Heart right ventricle (tissue), 16 donors: ENCODE measurements at regions not wholly inside any gene's neighbourhood (a gene's known extent, or its start where the extent isn't known, plus 50 kb on each side); places are given as distances from the start of the nearest gene placed in this dataset.

Source experiments
- ATAC-seq, 8 donors: fragments of 200-7000 bp; cut with Tn5 transposase; one replicate each; pipeline ENCODE4 v1.9.1; 2020; ENCODE audit warnings: mild to moderate bottlenecking in 8 of 8, moderate library complexity in 8 of 8, moderate number of reproducible peaks in 1 of 8
- DNase-seq, 2 donors: peaks; one replicate each; pipeline ENCODE4 v3.0.0-alpha.2; 2020
- H3K27ac ChIP-seq, 10 donors: fragments of 200-600 bp; sonication (generic) in 2 of 10; one replicate each; pipeline versions ENCODE4 v1.5.0 to v1.8.0; 2020 to 2022; ENCODE audit warnings: mild to moderate bottlenecking in 3 of 10
- H3K27me3 ChIP-seq, 7 donors: fragments of 200-600 bp; one replicate each; pipeline ENCODE4 v1.8.0; 2021 to 2022; ENCODE audit warnings: mild to moderate bottlenecking in 2 of 7
- H3K36me3 ChIP-seq, 9 donors: fragments of 200-600 bp; sonication (generic) in 1 of 9; one replicate each; pipeline versions ENCODE4 v1.5.0 to v1.8.0; 2020 to 2022; ENCODE audit warnings: mild to moderate bottlenecking in 2 of 9
- H3K4me1 ChIP-seq, 9 donors: fragments of 200-600 bp; sonication (generic) in 1 of 9; one replicate each; pipeline versions ENCODE4 v1.5.0 to v1.8.0; 2020 to 2022; ENCODE audit warnings: mild to moderate bottlenecking in 4 of 9
- H3K4me3 ChIP-seq, 10 donors: fragments of 200-600 bp; sonication (generic) in 2 of 10; one replicate each; pipeline versions ENCODE4 v1.5.0 to v1.8.0; 2020 to 2022; ENCODE audit warnings: mild to moderate bottlenecking in 7 of 10, moderate library complexity in 2 of 10
- H3K9me3 ChIP-seq, 11 donors: fragments of 200-600 bp in 10 of 11; sonication (generic) in 2 of 11; one replicate each; pipeline versions ENCODE4 v1.5.0 to v1.8.0; 2013 to 2022; ENCODE audit warnings: mild to moderate bottlenecking in 2 of 11, control low read depth in 1 of 11, moderate library complexity in 1 of 11
- CTCF ChIP-seq, 9 donors: fragments of 200-600 bp; sonication (generic) in 2 of 9; IDR thresholded peaks; one replicate each; pipeline versions ENCODE4 v1.5.0 to v1.8.0; 2021 to 2022; ENCODE audit warnings: antibody characterized with exemption in 9 of 9, mild to moderate bottlenecking in 5 of 9, moderate library complexity in 1 of 9
- WGBS, 2 donors: extraction: QIAGEN DNeasy Blood & Tissue Kit; methylation state at CpG; one replicate each; pipeline ENCODE4 v1.1.7; 2013; ENCODE audit warnings: inconsistent platforms in 1 of 2; 5-methylcytosine and 5-hydroxymethylcytosine counted together
- intact Hi-C, 10 donors: fragments of 100-400 bp; cut with DNase I; formaldehyde crosslinking; loops; one replicate each; pipeline versions ENCODE4 v1.11.1 to v1.14.2; 2022
- donor health status: Arrhythmogenic right ventricular cardiomyopathy.
- donor health status: ischemic (EF 13 %, LVEDD 7.1; RV severe dilation, severe dysfunction).
- donor health status: healthy with polysubstance abuse.
- donor health status: DM: no; HTN: yes; CAD: no.
- donor health status: DM: no; HTN: no; CAD: no.
- donor health status: ischemic (EF 25% LVEDD 6.9; RV normal size, moderate dysfunction).
- donor health status: ischemic (EF 25% LVEDD 5.7; RV mildly dilated, moderate dysfunction).
- donor health status: healthy.
- donor health status: DM: yes; HTN: yes; CAD: no.
- donor health status: Ischemic cardiomyopathy.
- donor health status: ischemic (EF 35%, LVEDD 5.7; RV mildly dilated, moderate dysfunction).
- donor health status: nonischemic (EF 11% LVEDD 7.7; RV severe dilation, severe dysfunction).
- donor health status: DM: yes; HTN: yes; CAD: no.
- donor health status: PGD.
- donor health status: ischemic (EF 29% LVEDD 5.4; RV normal size, mild dysfunction).
- donor health status: nonischemic (EF 23%, LVEDD 6.1; RV moderate dilation, normal function).

DNA sequence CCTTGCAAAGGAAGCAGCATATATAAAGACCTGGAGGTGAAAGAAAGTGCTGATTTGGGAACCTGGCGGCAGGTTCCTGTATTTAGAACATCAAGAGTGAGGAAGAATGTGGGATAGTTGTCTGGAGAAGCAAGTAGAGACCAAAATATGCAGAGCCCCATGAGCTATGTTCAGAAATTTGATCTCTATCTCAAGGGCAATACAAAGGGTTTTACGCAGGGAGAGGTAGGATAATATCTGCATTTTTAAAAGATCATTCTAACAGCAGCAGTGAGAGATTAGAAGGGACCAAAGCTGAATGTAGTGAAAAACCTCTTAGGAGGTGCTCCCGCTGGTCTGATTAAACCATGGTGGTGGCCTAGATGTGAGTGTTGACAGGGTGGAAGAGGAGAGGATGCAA lies 453.9 kb upstream of the PKN2 start:
- Histone ChIP-seq H3K9me3 (peaks cover 0 to under 1% (median 0%) of the 10 kb centered on the region in 11 donors), H3K4me1 (no peaks in the 10 kb centered on the region), H3K36me3 (no peaks in the 10 kb centered on the region), H3K27ac (no peak overlapping the region), H3K4me3 (no peak overlapping the region), H3K27me3 (no peaks in the 10 kb centered on the region)
- WGBS, 2 donors: 82 to 84% methylated on average over 3 of the region's 3 CpGs
- intact Hi-C loops: no loop called here
- ATAC-seq (no peak), DNase-seq (no peak)
- no peak for TF ChIP-seq CTCF (IDR thresholded peaks at IDR 0.05)

DNA sequence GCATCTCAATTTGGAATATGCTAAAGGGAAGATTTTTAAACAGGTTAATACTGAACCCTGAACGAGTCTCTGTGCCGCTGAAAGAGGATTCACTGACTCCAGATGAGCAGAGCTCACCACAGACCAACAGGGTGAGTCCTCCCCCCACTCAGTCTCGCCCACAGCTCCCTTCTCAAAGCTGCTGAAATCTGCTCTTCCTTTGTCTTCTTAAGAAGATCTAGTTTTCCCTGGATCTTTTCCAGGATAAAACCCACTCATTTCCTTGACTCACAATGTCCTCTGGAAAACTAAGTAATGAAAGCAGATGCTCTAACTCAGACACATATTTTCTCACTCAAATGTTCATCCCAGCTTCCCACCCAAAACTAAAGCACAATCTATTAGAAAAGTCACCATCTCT lies 447.0 kb upstream of the PKN2 start:
- H3K36me3 ChIP-seq: no peaks in the 10 kb centered on the region
- H3K9me3 ChIP-seq: peaks cover 0 to 23% (median 2%) of the 10 kb centered on the region in 11 donors
- H3K27ac ChIP-seq: peak overlapping the region in 1 of 10 donors; percentile 41
- H3K4me1 ChIP-seq: peaks cover 0 to 4% (median 0%) of the 10 kb centered on the region in 9 donors
- no peak overlapping the region for H3K4me3 ChIP-seq
- no peak for TF ChIP-seq CTCF (IDR thresholded peaks at IDR 0.05)
- H3K27me3 ChIP-seq: no peaks in the 10 kb centered on the region
- intact Hi-C loops: no loop called here
- WGBS, 2 donors: 36 to 37% methylated on average over 3 of the region's 3 CpGs
- DNase-seq: no peak
- peak in 6 of 8 donors; percentile 22 to 85 (median 55) for ATAC-seq

GRCh38 chr1:88239205-88239604 lies 444.9 kb upstream of the PKN2 start:
- no peak for DNase-seq
- H3K36me3 ChIP-seq: no peaks in the 10 kb centered on the region
- no peak for TF ChIP-seq CTCF (IDR thresholded peaks at IDR 0.05)
- peaks cover 0 to 28% (median 2%) of the 10 kb centered on the region in 11 donors for H3K9me3 ChIP-seq
- no peak for ATAC-seq
- H3K4me1 ChIP-seq: peaks cover 0 to 4% (median 0%) of the 10 kb centered on the region in 9 donors
- no peak overlapping the region for H3K27ac ChIP-seq
- no peaks in the 10 kb centered on the region for H3K27me3 ChIP-seq
- intact Hi-C loops: no loop called here
- H3K4me3 ChIP-seq: no peak overlapping the region
- 75 to 82% methylated on average over 1 of the region's 1 CpG for WGBS, 2 donors

- no peak for TF ChIP-seq CTCF (IDR thresholded peaks at IDR 0.05)
- Histone ChIP-seq H3K4me3 (no peak overlapping the region), H3K4me1 (no peaks in the 10 kb centered on the region), H3K9me3 (peaks cover 0 to 31% (median 5%) of the 10 kb centered on the region in 11 donors), H3K27ac (no peak overlapping the region), H3K27me3 (no peaks in the 10 kb centered on the region), H3K36me3 (no peaks in the 10 kb centered on the region)
- ATAC-seq: no peak
- intact Hi-C loops: no loop called here
- no peak for DNase-seq
These were observed 436.4 kb upstream of the PKN2 start for GRCh38 chr1:88247666-88248065.

- ATAC-seq (no peak), DNase-seq (no peak)
- H3K4me3 ChIP-seq: no peak overlapping the region
- no peaks in the 10 kb centered on the region for H3K27me3 ChIP-seq
- H3K27ac ChIP-seq: no peak overlapping the region
- H3K4me1 ChIP-seq: no peaks in the 10 kb centered on the region
- H3K9me3 ChIP-seq: peaks cover 0 to 15% (median 0%) of the 10 kb centered on the region in 11 donors
- intact Hi-C loops: no loop called here
- TF ChIP-seq CTCF (IDR thresholded peaks at IDR 0.05): no peak
- H3K36me3 ChIP-seq: no peaks in the 10 kb centered on the region
These were observed 433.2 kb upstream of the PKN2 start for GRCh38 chr1:88250915-88251314.
